ENCODE measurements at regions not wholly inside any gene's neighbourhood (a gene's known extent, or its start where the extent isn't known, plus 50 kb on each side); places are given as distances from the start of the nearest gene placed in this dataset.

- TF ChIP-seq EP300 (IDR thresholded peaks at IDR 0.05; ENCODE audit: borderline replicate concordance): no peak
- TF ChIP-seq ZBTB7A (IDR thresholded peaks at IDR 0.05; ENCODE audit: low read depth): no peak
- TF ChIP-seq EGR1 (IDR thresholded peaks at IDR 0.05): no peak
- TF ChIP-seq FOXM1 (IDR thresholded peaks at IDR 0.05; ENCODE audit: borderline replicate concordance, low read depth): no peak
- TF ChIP-seq CEBPB (IDR thresholded peaks at IDR 0.05): no peak
- TF ChIP-seq YY1 (IDR thresholded peaks at IDR 0.05; ENCODE audit: low read depth): no peak
- no peak for TF ChIP-seq CREB1 (IDR thresholded peaks at IDR 0.05; ENCODE audit: low read depth)
- no peak for TF ChIP-seq TEAD4 (IDR thresholded peaks at IDR 0.05)
- no peak for TF ChIP-seq MAX (IDR thresholded peaks at IDR 0.05)
- TF ChIP-seq REST (IDR thresholded peaks at IDR 0.05; ENCODE audit: low read depth): no peak
- no peak for TF ChIP-seq USF1 (IDR thresholded peaks at IDR 0.05)
- no peak for TF ChIP-seq NFIC (IDR thresholded peaks at IDR 0.05)
- TF ChIP-seq TCF12 (IDR thresholded peaks at IDR 0.05; ENCODE audit: low read depth): no peak
These were observed 585.0 kb downstream of the TMEM114 start for GRCh38 chr16:8005096-8005860.

- TF ChIP-seq MAX (IDR thresholded peaks at IDR 0.05) (no peak), EP300 (IDR thresholded peaks at IDR 0.05; ENCODE audit: borderline replicate concordance) (no peak), EGR1 (IDR thresholded peaks at IDR 0.05) (no peak), TEAD4 (IDR thresholded peaks at IDR 0.05) (no peak), NFIC (IDR thresholded peaks at IDR 0.05) (no peak), FOXM1 (IDR thresholded peaks at IDR 0.05; ENCODE audit: borderline replicate concordance, low read depth) (no peak), CREB1 (IDR thresholded peaks at IDR 0.05; ENCODE audit: low read depth) (no peak), TCF12 (IDR thresholded peaks at IDR 0.05; ENCODE audit: low read depth) (no peak), YY1 (IDR thresholded peaks at IDR 0.05; ENCODE audit: low read depth) (no peak)
These were observed 591.4 kb downstream of the TMEM114 start for GRCh38 chr16:7998789-7999453.

GRCh38 chr16:7997966-7998365, 592.3 kb downstream of the TMEM114 start:
- TF ChIP-seq FOXM1 (IDR thresholded peaks at IDR 0.05; ENCODE audit: borderline replicate concordance, low read depth) (no peak), TAF1 (IDR thresholded peaks at IDR 0.05; ENCODE audit: low read depth) (no peak), REST (IDR thresholded peaks at IDR 0.05; ENCODE audit: low read depth) (no peak), YY1 (IDR thresholded peaks at IDR 0.05; ENCODE audit: low read depth) (no peak), CREB1 (IDR thresholded peaks at IDR 0.05; ENCODE audit: low read depth) (no peak), TEAD4 (IDR thresholded peaks at IDR 0.05) (no peak), CEBPB (IDR thresholded peaks at IDR 0.05) (no peak), RAD21 (IDR thresholded peaks at IDR 0.05; ENCODE audit: low read depth) (no peak), TCF12 (IDR thresholded peaks at IDR 0.05; ENCODE audit: low read depth) (no peak), EGR1 (IDR thresholded peaks at IDR 0.05) (no peak), USF1 (IDR thresholded peaks at IDR 0.05) (no peak), ZBTB7A (IDR thresholded peaks at IDR 0.05; ENCODE audit: low read depth) (no peak), MAX (IDR thresholded peaks at IDR 0.05) (no peak), EP300 (IDR thresholded peaks at IDR 0.05; ENCODE audit: borderline replicate concordance) (no peak), NFIC (IDR thresholded peaks at IDR 0.05) (no peak)

- TF ChIP-seq MAX (IDR thresholded peaks at IDR 0.05) (no peak), USF1 (IDR thresholded peaks at IDR 0.05) (no peak), TEAD4 (IDR thresholded peaks at IDR 0.05) (no peak), EP300 (IDR thresholded peaks at IDR 0.05; ENCODE audit: borderline replicate concordance) (no peak), TCF12 (IDR thresholded peaks at IDR 0.05; ENCODE audit: low read depth) (no peak), CREB1 (IDR thresholded peaks at IDR 0.05; ENCODE audit: low read depth) (no peak), FOXM1 (IDR thresholded peaks at IDR 0.05; ENCODE audit: borderline replicate concordance, low read depth) (no peak), REST (IDR thresholded peaks at IDR 0.05; ENCODE audit: low read depth) (no peak), NFIC (IDR thresholded peaks at IDR 0.05) (no peak), TAF1 (IDR thresholded peaks at IDR 0.05; ENCODE audit: low read depth) (no peak), EGR1 (IDR thresholded peaks at IDR 0.05) (no peak), RAD21 (IDR thresholded peaks at IDR 0.05; ENCODE audit: low read depth) (no peak), ZBTB7A (IDR thresholded peaks at IDR 0.05; ENCODE audit: low read depth) (no peak), CEBPB (IDR thresholded peaks at IDR 0.05) (no peak), YY1 (IDR thresholded peaks at IDR 0.05; ENCODE audit: low read depth) (no peak)
These were observed 597.7 kb downstream of the TMEM114 start for GRCh38 chr16:7992616-7993015.

All from Ishikawa (cell line).